Transverse colon (tissue), 3 donors: ENCODE measurements at regions not wholly inside any gene's neighbourhood (a gene's known extent, or its start where the extent isn't known, plus 50 kb on each side); places are given as distances from the start of the nearest gene placed in this dataset.

Source experiments
- CTCF ChIP-seq, 5 experiments: fragments of 200-600 bp in 3 of 5; fragments of 450-650 bp in 2 of 5; sonication (generic) in 3 of 5; IDR thresholded peaks; 1 replicate in 2 of 5; 2 replicates in 3 of 5; pipeline ENCODE4 v1.5.1; 2016 to 2017; ENCODE audit warnings: antibody characterized with exemption in 5 of 5, inconsistent platforms in 3 of 5, mild to moderate bottlenecking in 2 of 5, moderate library complexity in 1 of 5
- POLR2A ChIP-seq: fragments of 450-650 bp; IDR thresholded peaks from one replicate; pipeline ENCODE4 v1.6.1; 2016; ENCODE audit warnings: antibody characterized with exemption, mild to moderate bottlenecking, moderate library complexity

GRCh38 chr4:30919458-30919857 is 199.3 kb downstream of the PCDH7 start:
- no peak for TF ChIP-seq POLR2A
- TF ChIP-seq CTCF (IDR thresholded peaks at IDR 0.05), result no peak
